GM18870 (cell line): ENCODE measurements at regions not wholly inside any gene's neighbourhood (a gene's known extent, or its start where the extent isn't known, plus 50 kb on each side); places are given as distances from the start of the nearest gene placed in this dataset.
"Not testable (repeated sequence)": the region's sequence is repeated elsewhere in the genome, so short reads cannot be mapped to it uniquely, and the experiment has no call there.

Source experiments
- ATAC-seq: cut with Tn5 transposase; IDR thresholded peaks from one replicate; pipeline ENCODE4 v1.9.1; 2021; ENCODE audit warnings: moderate library complexity; ENCODE audit not compliant: unreplicated experiment

- ATAC-seq: no peak
These were observed 256.2 kb upstream of the P2RY1 start for GRCh38 chr3:152578769-152579168.

GRCh38 chr3:152581951-152582350, 253.0 kb upstream of the P2RY1 start:
- no peak for ATAC-seq

GRCh38 chr3:152583963-152584362, 251.0 kb upstream of the P2RY1 start:
- ATAC-seq: no peak

GRCh38 chr3:152586974-152587373, 248.0 kb upstream of the P2RY1 start:
- ATAC-seq: no peak

- ATAC-seq: no peak
These were observed 247.1 kb upstream of the P2RY1 start for GRCh38 chr3:152587861-152588260.

- ATAC-seq: no peak
These were observed 245.3 kb upstream of the P2RY1 start for GRCh38 chr3:152589644-152590043.

GRCh38 chr3:152591515-152591914, 243.4 kb upstream of the P2RY1 start:
- ATAC-seq: no peak

- ATAC-seq: no peak
These were observed 241.7 kb upstream of the P2RY1 start for GRCh38 chr3:152593242-152593641.

GRCh38 chr3:152595975-152596821, 238.7 kb upstream of the P2RY1 start:
- ATAC-seq: peak; percentile 99

GRCh38 chr3:152596832-152597231, 238.1 kb upstream of the P2RY1 start:
- ATAC-seq: not testable (repeated sequence)

- ATAC-seq: no peak
These were observed 228.8 kb upstream of the P2RY1 start for GRCh38 chr3:152606146-152606545.

GRCh38 chr3:152607179-152607578, 227.8 kb upstream of the P2RY1 start:
- no peak for ATAC-seq

- ATAC-seq: no peak
These were observed 226.0 kb upstream of the P2RY1 start for GRCh38 chr3:152608696-152609594.

GRCh38 chr3:152609891-152610290, 225.0 kb upstream of the P2RY1 start:
- no peak for ATAC-seq

- no peak for ATAC-seq
These were observed 224.3 kb upstream of the P2RY1 start for GRCh38 chr3:152610622-152611021.

GRCh38 chr3:152611905-152612304, 223.0 kb upstream of the P2RY1 start:
- no peak for ATAC-seq

GRCh38 chr3:152613851-152614250, 221.1 kb upstream of the P2RY1 start:
- no peak for ATAC-seq

- ATAC-seq: no peak
These were observed 219.2 kb upstream of the P2RY1 start for GRCh38 chr3:152615681-152616080.

GRCh38 chr3:152617609-152618008, 217.3 kb upstream of the P2RY1 start:
- ATAC-seq: no peak

- no peak for ATAC-seq
These were observed 216.4 kb upstream of the P2RY1 start for GRCh38 chr3:152618529-152618928.

- no peak for ATAC-seq
These were observed 215.2 kb upstream of the P2RY1 start for GRCh38 chr3:152619691-152620090.

GRCh38 chr3:152620395-152620794, 214.5 kb upstream of the P2RY1 start:
- ATAC-seq: no peak
